ENCODE measurements at regions not wholly inside any gene's neighbourhood (a gene's known extent, or its start where the extent isn't known, plus 50 kb on each side); places are given as distances from the start of the nearest gene placed in this dataset.

GRCh38 chr17:71257096-71257495, 863.7 kb upstream of the SOX9 start:
- TF ChIP-seq POLR2A (IDR thresholded peaks at IDR 0.05), result no peak
- TF ChIP-seq CTCF (IDR thresholded peaks at IDR 0.05), result no peak

Data from Peyer's patch (tissue), 4 donors.